ENCODE measurements at regions not wholly inside any gene's neighbourhood (a gene's known extent, or its start where the extent isn't known, plus 50 kb on each side); places are given as distances from the start of the nearest gene placed in this dataset.

- TF ChIP-seq CTCF (IDR thresholded peaks at IDR 0.05; ENCODE audit: poor library complexity) = no peak
- TF ChIP-seq EZH2 (IDR thresholded peaks at IDR 0.05; ENCODE audit: borderline replicate concordance) = no peak
- no peak for TF ChIP-seq EZH2phosphoT487 (IDR thresholded peaks at IDR 0.05; ENCODE audit: low read depth, severe bottlenecking, unreplicated experiment)
These were observed 96.5 kb downstream of the SUCLG1 start for GRCh38 chr2:84362541-84362940.
